Activated B cell treated with CpG ODN at 0.5 μM for 24 hours (primary cell): ENCODE measurements at regions not wholly inside any gene's neighbourhood (a gene's known extent, or its start where the extent isn't known, plus 50 kb on each side); places are given as distances from the start of the nearest gene placed in this dataset.

Source experiments
- ATAC-seq: fragments of 200-7000 bp; cut with Tn5 transposase; one replicate; pipeline ENCODE4 v1.10.0; 2021; ENCODE audit warnings: low read depth, mild to moderate bottlenecking, moderate library complexity
- CTCF ChIA-PET: fragments of 350-600 bp; sonication (Branson Sonifier 250); formaldehyde crosslinking; loops from one replicate; lab custom pipeline; 2021; ENCODE audit warnings: antibody characterized with exemption; lab: Charles Lee
- POLR2A ChIA-PET: fragments of 350-600 bp; sonication (Branson Sonifier 250); formaldehyde crosslinking; loops from one replicate; lab custom pipeline; 2021; ENCODE audit warnings: antibody characterized with exemption; lab: Charles Lee
- DNase-seq: peaks from one replicate; pipeline ENCODE4 v3.0.0; 2022
- H3K27ac Mint-ChIP-seq: one replicate; pipeline ENCODE4 v1.8.0; 2020; ENCODE audit warnings: mixed read lengths
- H3K27me3 Mint-ChIP-seq: one replicate; pipeline ENCODE4 v1.8.0; 2021; ENCODE audit warnings: mixed read lengths
- H3K36me3 Mint-ChIP-seq: one replicate; pipeline ENCODE4 v1.8.0; 2021; ENCODE audit warnings: low read depth, mixed read lengths
- H3K4me1 Mint-ChIP-seq: one replicate; pipeline ENCODE4 v1.8.0; 2021; ENCODE audit warnings: mixed read lengths
- H3K4me3 Mint-ChIP-seq: one replicate; pipeline ENCODE4 v1.8.0; 2020; ENCODE audit warnings: mild to moderate bottlenecking, mixed read lengths
- H3K9me3 Mint-ChIP-seq: one replicate; pipeline ENCODE4 v1.8.0; 2020; ENCODE audit warnings: mixed read lengths
- intact Hi-C: fragments of 100-400 bp; cut with micrococcal nuclease; formaldehyde crosslinking; loops from one replicate; pipeline ENCODE4 v1.15.1; 2024
- TF ChIP-seq, protein P1 (sequence below): fragments of 200-600 bp; IDR thresholded peaks from one replicate; pipeline ENCODE4 v1.8.0; 2022; ENCODE audit warnings: antibody characterized with exemption, mild to moderate bottlenecking

DNA sequence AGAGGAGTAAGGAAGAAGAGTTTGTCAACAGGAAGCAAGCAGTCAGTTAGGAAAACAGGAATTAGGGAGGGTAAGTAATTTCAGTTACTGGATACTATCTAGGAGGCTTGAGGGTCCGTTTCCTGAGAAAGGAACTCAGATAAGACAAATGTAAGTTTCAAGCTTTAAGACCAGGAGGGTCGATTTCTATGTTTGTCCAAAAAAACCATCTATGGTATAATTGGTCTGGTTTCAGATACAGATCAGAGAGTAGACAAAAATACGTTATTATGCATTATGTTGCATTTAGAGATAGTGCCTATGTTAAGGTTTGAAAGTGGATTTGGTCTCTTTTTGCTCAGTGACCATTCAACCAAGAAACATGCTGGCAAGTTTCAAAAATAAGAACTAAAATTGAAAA is 789.6 kb upstream of the PCDH20 start:
- H3K27ac Mint-ChIP-seq: no peak overlapping the region
- H3K36me3 Mint-ChIP-seq: no peaks in the 10 kb centered on the region
- ATAC-seq (no peak), DNase-seq (no peak)
- CTCF ChIA-PET: no interaction called here
- H3K4me3 Mint-ChIP-seq: no peak overlapping the region
- peaks cover 21% of the 10 kb centered on the region for H3K9me3 Mint-ChIP-seq
- intact Hi-C loops: no loop called here
- no peaks in the 10 kb centered on the region for H3K27me3 Mint-ChIP-seq
- H3K4me1 Mint-ChIP-seq: no peaks in the 10 kb centered on the region
- TF ChIP-seq, protein P1, sequence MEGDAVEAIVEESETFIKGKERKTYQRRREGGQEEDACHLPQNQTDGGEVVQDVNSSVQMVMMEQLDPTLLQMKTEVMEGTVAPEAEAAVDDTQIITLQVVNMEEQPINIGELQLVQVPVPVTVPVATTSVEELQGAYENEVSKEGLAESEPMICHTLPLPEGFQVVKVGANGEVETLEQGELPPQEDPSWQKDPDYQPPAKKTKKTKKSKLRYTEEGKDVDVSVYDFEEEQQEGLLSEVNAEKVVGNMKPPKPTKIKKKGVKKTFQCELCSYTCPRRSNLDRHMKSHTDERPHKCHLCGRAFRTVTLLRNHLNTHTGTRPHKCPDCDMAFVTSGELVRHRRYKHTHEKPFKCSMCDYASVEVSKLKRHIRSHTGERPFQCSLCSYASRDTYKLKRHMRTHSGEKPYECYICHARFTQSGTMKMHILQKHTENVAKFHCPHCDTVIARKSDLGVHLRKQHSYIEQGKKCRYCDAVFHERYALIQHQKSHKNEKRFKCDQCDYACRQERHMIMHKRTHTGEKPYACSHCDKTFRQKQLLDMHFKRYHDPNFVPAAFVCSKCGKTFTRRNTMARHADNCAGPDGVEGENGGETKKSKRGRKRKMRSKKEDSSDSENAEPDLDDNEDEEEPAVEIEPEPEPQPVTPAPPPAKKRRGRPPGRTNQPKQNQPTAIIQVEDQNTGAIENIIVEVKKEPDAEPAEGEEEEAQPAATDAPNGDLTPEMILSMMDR: no peak
- POLR2A ChIA-PET: no interaction called here

DNA sequence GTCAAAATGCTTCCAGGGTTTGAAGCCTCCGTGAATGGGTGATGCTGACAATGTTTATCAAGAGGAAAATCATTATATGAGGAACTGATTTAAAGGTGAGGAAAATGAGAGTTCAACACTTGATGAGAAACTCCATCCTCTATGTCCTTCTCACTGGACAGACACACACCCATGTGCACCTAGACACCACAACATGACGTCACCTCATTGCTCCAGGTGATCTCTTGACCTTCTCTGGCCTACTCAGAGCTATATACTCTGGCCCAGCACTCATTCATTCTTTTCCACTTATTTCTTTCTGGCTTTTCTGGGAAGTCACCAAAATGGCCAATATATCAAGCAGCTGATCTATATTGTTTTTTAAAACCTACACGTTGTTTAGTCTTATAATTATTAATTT is 778.7 kb upstream of the PCDH20 start:
- no peak for ATAC-seq
- H3K4me3 Mint-ChIP-seq: no peak overlapping the region
- H3K9me3 Mint-ChIP-seq: peaks cover 7% of the 10 kb centered on the region
- ChIA-PET CTCF (no interaction called here), POLR2A (no interaction called here)
- intact Hi-C loops: no loop called here
- H3K27ac Mint-ChIP-seq: no peak overlapping the region
- TF ChIP-seq, protein P1: no peak
- DNase-seq: no peak
- no peaks in the 10 kb centered on the region for H3K4me1 Mint-ChIP-seq
- H3K36me3 Mint-ChIP-seq: no peaks in the 10 kb centered on the region
- no peaks in the 10 kb centered on the region for H3K27me3 Mint-ChIP-seq

DNA sequence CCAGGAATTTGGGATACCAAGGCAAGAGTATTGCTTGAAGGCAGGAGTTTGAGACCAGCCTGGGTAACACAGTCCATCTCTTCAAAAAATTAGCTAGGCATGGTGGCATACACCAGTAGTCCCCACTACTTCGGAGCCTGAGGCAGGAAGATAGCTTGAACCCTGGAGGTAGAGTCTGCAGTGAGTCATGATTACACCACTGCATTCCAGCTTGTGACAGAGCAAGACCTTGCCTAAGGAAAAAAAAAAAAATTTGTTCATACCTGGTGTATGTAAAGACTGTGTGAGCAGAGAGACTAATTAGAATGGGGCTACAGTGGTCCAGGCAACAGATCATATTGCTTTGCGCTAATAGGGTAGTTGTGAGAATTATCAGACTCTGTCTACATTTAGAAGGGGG is 778.3 kb upstream of the PCDH20 start:
- no peak for ATAC-seq
- ChIA-PET POLR2A (no interaction called here), CTCF (no interaction called here)
- no peaks in the 10 kb centered on the region for H3K27me3 Mint-ChIP-seq
- intact Hi-C loops: no loop called here
- H3K27ac Mint-ChIP-seq: no peak overlapping the region
- no peaks in the 10 kb centered on the region for H3K36me3 Mint-ChIP-seq
- no peak overlapping the region for H3K4me3 Mint-ChIP-seq
- H3K9me3 Mint-ChIP-seq: peaks cover 7% of the 10 kb centered on the region
- TF ChIP-seq, protein P1: no peak
- DNase-seq: no peak
- no peaks in the 10 kb centered on the region for H3K4me1 Mint-ChIP-seq

DNA sequence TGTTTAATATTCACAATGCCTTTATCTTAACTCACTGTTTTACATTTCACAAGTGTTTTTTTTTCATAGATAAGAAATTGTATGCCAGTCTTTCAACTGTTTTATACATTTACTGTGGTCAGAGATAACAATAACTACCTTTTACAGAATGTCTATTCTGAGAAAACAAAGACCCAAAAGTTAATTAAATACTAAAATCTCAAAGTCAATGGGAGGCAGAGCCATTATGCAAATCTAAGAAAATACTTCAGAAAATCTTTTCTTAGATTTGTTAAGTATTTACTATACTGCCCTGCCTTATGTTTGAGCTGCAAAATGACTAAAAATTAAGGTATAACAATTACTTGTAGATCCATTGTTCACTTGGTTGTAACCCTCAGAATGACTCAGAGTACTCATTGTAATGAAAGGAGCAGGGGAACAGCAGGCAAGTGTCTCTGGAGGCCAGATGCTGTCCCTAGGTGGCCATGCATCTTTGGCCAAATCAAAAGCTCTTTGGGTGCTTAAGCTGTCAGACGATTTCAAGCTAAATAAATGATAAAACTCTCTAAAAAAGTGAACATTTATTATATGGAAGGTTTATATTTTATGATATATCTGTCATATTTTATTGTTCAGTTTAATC is 770.1 kb upstream of the PCDH20 start:
- H3K27ac Mint-ChIP-seq: no peak overlapping the region

DNA sequence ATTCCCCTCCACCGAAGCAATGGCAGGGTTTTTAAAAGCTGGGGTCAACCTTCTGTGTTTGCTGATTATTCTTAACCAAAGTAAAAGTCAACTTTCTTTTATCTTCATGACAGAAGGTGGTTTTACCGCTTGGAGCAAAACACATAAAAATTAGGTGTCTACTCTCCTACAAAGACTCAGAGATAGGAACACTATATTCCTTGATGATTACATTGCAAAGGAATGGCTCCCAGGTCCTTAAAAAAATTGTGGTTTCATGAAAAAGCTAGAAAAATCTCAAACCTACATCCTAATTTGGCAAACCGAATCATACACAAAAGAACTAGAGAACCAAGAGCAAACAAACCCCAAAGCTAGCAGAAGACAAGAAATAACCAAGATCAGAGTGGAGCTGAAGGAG is 760.4 kb upstream of the PCDH20 start:
- Mint-ChIP-seq H3K4me1 (no peaks in the 10 kb centered on the region), H3K27me3 (no peaks in the 10 kb centered on the region), H3K9me3 (peaks cover 4% of the 10 kb centered on the region), H3K27ac (no peak overlapping the region), H3K36me3 (no peaks in the 10 kb centered on the region), H3K4me3 (no peak overlapping the region)
- DNase-seq (no peak), ATAC-seq (no peak)
- intact Hi-C loops: no loop called here
- ChIA-PET POLR2A (no interaction called here), CTCF (no interaction called here)
- TF ChIP-seq, protein P1: no peak

More for the DNA sequence above, 770.1 kb upstream of the PCDH20 start:
- ChIA-PET CTCF (no interaction called here), POLR2A (no interaction called here)
- TF ChIP-seq, protein P1: no peak
- Mint-ChIP-seq H3K27me3 (no peaks in the 10 kb centered on the region), H3K36me3 (no peaks in the 10 kb centered on the region), H3K9me3 (peaks cover 2% of the 10 kb centered on the region), H3K4me3 (no peak overlapping the region), H3K4me1 (no peaks in the 10 kb centered on the region)
- no peak for ATAC-seq
- intact Hi-C loops: no loop called here
- DNase-seq: no peak
